ENCODE measurements at regions not wholly inside any gene's neighbourhood (a gene's known extent, or its start where the extent isn't known, plus 50 kb on each side); places are given as distances from the start of the nearest gene placed in this dataset.

DNA sequence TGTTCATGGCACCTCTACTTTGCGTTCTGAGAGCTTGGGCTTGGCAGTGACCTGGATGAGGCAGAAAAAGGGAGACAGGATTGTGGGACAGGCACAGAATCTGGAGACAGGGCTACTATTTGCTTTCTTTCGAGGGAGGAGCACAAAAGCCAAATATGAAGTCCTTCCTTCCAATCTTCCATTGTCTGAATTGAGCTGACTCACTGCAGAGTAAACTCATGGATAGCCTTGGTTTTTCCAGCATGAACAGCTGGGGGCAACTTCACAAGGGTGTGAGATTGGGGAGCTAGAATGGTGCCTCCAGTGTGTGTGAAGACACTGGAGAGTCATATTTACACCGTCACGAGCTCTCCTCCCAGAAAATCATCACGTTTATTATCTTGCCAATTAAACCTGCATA lies 55.6 kb upstream of the NRP1 start:
- no peak overlapping the region for H3K4me3 ChIP-seq (ENCODE audit: low read length)
- TF ChIP-seq, protein P1, sequence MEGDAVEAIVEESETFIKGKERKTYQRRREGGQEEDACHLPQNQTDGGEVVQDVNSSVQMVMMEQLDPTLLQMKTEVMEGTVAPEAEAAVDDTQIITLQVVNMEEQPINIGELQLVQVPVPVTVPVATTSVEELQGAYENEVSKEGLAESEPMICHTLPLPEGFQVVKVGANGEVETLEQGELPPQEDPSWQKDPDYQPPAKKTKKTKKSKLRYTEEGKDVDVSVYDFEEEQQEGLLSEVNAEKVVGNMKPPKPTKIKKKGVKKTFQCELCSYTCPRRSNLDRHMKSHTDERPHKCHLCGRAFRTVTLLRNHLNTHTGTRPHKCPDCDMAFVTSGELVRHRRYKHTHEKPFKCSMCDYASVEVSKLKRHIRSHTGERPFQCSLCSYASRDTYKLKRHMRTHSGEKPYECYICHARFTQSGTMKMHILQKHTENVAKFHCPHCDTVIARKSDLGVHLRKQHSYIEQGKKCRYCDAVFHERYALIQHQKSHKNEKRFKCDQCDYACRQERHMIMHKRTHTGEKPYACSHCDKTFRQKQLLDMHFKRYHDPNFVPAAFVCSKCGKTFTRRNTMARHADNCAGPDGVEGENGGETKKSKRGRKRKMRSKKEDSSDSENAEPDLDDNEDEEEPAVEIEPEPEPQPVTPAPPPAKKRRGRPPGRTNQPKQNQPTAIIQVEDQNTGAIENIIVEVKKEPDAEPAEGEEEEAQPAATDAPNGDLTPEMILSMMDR (conservative IDR thresholded peaks at IDR 0.05; ENCODE audit: low read length) = no peak
- DNase-seq (ENCODE audit: low read depth) = no peak

DNA sequence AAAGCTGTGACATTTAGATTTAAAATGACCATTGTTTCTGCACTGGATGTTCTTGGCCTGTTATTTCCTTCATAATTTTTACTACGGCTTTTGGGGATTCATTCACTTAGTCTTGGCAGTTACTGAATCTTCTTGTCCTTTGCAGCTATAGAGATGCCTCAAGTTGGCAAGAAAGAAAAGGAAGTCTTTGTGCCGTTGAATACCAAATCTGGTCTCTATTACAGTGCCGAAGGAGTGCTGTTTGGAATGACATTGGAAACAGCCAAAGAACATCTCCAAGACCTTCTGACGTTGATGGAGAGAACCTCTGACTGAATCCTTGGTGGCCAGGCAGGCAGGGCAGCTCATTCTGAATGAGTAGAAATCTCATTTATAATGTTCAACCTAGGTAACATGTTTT lies 54.3 kb upstream of the NRP1 start:
- DNase-seq (ENCODE audit: low read depth) = peak; percentile 41
- H3K4me3 ChIP-seq (ENCODE audit: low read length) = no peak overlapping the region
- TF ChIP-seq, protein P1 (conservative IDR thresholded peaks at IDR 0.05; ENCODE audit: low read length) = no peak

GRCh38 chr10:33388382-33388781 lies 53.9 kb upstream of the NRP1 start:
- no peak overlapping the region for H3K4me3 ChIP-seq (ENCODE audit: low read length)
- DNase-seq (ENCODE audit: low read depth) = no peak
- TF ChIP-seq, protein P1 (conservative IDR thresholded peaks at IDR 0.05; ENCODE audit: low read length) = no peak

DNA sequence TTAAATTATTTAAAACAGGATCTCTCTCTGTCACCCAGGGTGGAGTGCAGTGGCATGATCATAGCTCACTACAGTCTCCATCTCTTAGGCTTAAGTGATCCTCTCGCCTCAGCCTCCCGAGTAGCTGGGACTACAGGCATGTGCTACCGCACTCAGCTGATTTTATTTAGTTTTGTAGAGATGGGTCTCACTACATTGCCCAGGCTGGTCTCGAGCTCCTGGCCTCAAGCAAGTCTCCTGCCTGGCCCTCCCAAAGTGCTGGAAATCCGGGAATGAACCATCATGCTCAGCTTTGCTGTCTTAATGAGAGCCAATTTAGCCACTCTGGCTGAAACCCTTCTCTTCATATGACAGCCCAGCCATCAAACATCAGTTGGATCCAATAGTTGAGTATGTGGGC lies 53.3 kb upstream of the NRP1 start:
- TF ChIP-seq, protein P1 (conservative IDR thresholded peaks at IDR 0.05; ENCODE audit: low read length) = no peak
- no peak for DNase-seq (ENCODE audit: low read depth)
- no peak overlapping the region for H3K4me3 ChIP-seq (ENCODE audit: low read length)

- DNase-seq (ENCODE audit: low read depth) = no peak
- no peak overlapping the region for H3K4me3 ChIP-seq (ENCODE audit: low read length)
- TF ChIP-seq, protein P1 (conservative IDR thresholded peaks at IDR 0.05; ENCODE audit: low read length) = no peak
Measured at GRCh38 chr10:33386926-33387325, 52.5 kb upstream of the NRP1 start.

- no peak overlapping the region for H3K4me3 ChIP-seq (ENCODE audit: low read length)
- no peak for DNase-seq (ENCODE audit: low read depth)
- TF ChIP-seq, protein P1 (conservative IDR thresholded peaks at IDR 0.05; ENCODE audit: low read length) = no peak
Measured at GRCh38 chr10:33385686-33386085, 51.2 kb upstream of the NRP1 start.

DNA sequence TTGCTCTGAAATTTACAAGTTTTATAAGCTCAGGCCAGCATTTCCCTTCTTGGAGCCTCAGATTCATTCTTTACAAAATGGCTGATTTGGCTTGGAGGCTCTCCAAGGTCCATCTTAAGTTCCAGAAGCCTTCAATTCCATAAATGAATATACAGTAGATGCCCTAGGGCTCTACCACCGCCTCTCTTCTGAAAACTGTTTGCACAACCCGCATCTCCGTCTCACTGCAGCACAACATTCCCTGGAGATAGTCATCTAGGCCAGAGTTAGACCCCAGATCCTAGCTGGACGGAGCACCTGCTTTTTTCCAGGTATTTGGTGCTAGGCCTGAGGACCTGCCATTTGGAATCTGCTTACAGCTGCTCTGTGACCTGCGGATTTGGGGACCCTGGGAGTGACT lies 50.5 kb upstream of the NRP1 start:
- no peak overlapping the region for H3K4me3 ChIP-seq (ENCODE audit: low read length)
- TF ChIP-seq, protein P1 (conservative IDR thresholded peaks at IDR 0.05; ENCODE audit: low read length) = no peak
- no peak for DNase-seq (ENCODE audit: low read depth)
